Activated T-cell treated with anti-CD3 and anti-CD28 coated beads for 48 hours (primary cell): ENCODE measurements at regions not wholly inside any gene's neighbourhood (a gene's known extent, or its start where the extent isn't known, plus 50 kb on each side); places are given as distances from the start of the nearest gene placed in this dataset.
"Not testable (repeated sequence)": the region's sequence is repeated elsewhere in the genome, so short reads cannot be mapped to it uniquely, and the experiment has no call there.

Experiments used
- DNase-seq: peaks from one replicate; pipeline ENCODE4 v3.0.0-alpha.2; 2020; ENCODE audit warnings: low read depth

GRCh38 chr9:115401756-115402327 lies 283.9 kb upstream of the TNC start:
- DNase-seq = no peak

GRCh38 chr9:115403753-115404152 lies 285.8 kb upstream of the TNC start:
- DNase-seq = no peak

GRCh38 chr9:115404311-115404710 lies 286.4 kb upstream of the TNC start:
- DNase-seq = no peak

GRCh38 chr9:115411516-115411915 lies 293.6 kb upstream of the TNC start:
- DNase-seq = no peak

- no peak for DNase-seq
These were observed 294.1 kb upstream of the TNC start for GRCh38 chr9:115411993-115412452.

GRCh38 chr9:115412656-115413055 lies 294.7 kb upstream of the TNC start:
- DNase-seq = no peak

GRCh38 chr9:115413304-115413703 lies 295.3 kb upstream of the TNC start:
- no peak for DNase-seq

- no peak for DNase-seq
These were observed 295.9 kb upstream of the TNC start for GRCh38 chr9:115413766-115414382.

- no peak for DNase-seq
These were observed 296.6 kb upstream of the TNC start for GRCh38 chr9:115414561-115414960.

GRCh38 chr9:115415450-115415849 lies 297.5 kb upstream of the TNC start:
- no peak for DNase-seq

GRCh38 chr9:115416299-115416698 lies 298.3 kb upstream of the TNC start:
- no peak for DNase-seq

- DNase-seq = not testable (repeated sequence)
These were observed 300.2 kb upstream of the TNC start for GRCh38 chr9:115418181-115418580.

- DNase-seq = no peak
These were observed 305.0 kb upstream of the TNC start for GRCh38 chr9:115422932-115423440.

GRCh38 chr9:115423646-115424045 lies 305.7 kb upstream of the TNC start:
- DNase-seq = no peak

GRCh38 chr9:115425601-115426000 lies 307.6 kb upstream of the TNC start:
- no peak for DNase-seq

GRCh38 chr9:115437418-115437817 lies 319.5 kb upstream of the TNC start:
- no peak for DNase-seq

- no peak for DNase-seq
These were observed 321.7 kb upstream of the TNC start for GRCh38 chr9:115439641-115440040.

- DNase-seq = no peak
These were observed 324.1 kb upstream of the TNC start for GRCh38 chr9:115442054-115442453.

GRCh38 chr9:115443890-115444289 lies 325.9 kb upstream of the TNC start:
- no peak for DNase-seq

- no peak for DNase-seq
These were observed 327.0 kb upstream of the TNC start for GRCh38 chr9:115444959-115445358.

- no peak for DNase-seq
These were observed 327.7 kb upstream of the TNC start for GRCh38 chr9:115445655-115446054.

- no peak for DNase-seq
These were observed 338.6 kb upstream of the TNC start for GRCh38 chr9:115456515-115456914.

GRCh38 chr9:115461280-115461679 lies 343.3 kb upstream of the TNC start:
- no peak for DNase-seq

GRCh38 chr9:115462623-115463022 lies 344.7 kb upstream of the TNC start:
- no peak for DNase-seq
